ENCODE measurements at regions not wholly inside any gene's neighbourhood (a gene's known extent, or its start where the extent isn't known, plus 50 kb on each side); places are given as distances from the start of the nearest gene placed in this dataset.

DNA sequence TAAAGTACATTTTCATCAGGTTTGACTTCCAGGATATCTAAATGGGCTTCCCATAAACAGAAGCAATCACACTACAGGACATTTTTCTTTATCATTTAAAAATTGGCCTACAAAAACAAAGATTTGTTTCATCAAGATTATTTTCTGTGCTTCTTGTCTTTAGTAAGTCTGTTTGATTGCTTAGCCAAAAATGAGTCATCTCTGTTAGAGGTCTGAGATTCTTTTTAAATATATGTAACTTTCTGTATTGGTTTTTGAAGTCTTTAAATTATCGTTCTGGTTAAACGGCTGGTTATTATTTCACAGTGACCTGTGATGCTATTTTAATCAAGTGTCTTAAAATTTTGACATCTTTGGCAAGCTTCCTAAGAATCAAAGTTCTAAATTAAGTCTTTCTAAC, 62.7 kb downstream of the SLITRK1 start:
- no peak for TF ChIP-seq POLR2A (IDR thresholded peaks at IDR 0.05; ENCODE audit: low read depth, low read length)
- TF ChIP-seq, protein P1, sequence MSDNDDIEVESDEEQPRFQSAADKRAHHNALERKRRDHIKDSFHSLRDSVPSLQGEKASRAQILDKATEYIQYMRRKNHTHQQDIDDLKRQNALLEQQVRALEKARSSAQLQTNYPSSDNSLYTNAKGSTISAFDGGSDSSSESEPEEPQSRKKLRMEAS (IDR thresholded peaks at IDR 0.05; ENCODE audit: insufficient read depth, insufficient read length): no peak
- TF ChIP-seq, protein P2, sequence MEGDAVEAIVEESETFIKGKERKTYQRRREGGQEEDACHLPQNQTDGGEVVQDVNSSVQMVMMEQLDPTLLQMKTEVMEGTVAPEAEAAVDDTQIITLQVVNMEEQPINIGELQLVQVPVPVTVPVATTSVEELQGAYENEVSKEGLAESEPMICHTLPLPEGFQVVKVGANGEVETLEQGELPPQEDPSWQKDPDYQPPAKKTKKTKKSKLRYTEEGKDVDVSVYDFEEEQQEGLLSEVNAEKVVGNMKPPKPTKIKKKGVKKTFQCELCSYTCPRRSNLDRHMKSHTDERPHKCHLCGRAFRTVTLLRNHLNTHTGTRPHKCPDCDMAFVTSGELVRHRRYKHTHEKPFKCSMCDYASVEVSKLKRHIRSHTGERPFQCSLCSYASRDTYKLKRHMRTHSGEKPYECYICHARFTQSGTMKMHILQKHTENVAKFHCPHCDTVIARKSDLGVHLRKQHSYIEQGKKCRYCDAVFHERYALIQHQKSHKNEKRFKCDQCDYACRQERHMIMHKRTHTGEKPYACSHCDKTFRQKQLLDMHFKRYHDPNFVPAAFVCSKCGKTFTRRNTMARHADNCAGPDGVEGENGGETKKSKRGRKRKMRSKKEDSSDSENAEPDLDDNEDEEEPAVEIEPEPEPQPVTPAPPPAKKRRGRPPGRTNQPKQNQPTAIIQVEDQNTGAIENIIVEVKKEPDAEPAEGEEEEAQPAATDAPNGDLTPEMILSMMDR (IDR thresholded peaks at IDR 0.05; ENCODE audit: extremely low read depth in 1 of 2, insufficient read depth in 1 of 2, low read depth in 1 of 2, low read length in 2 of 2): no peak
- TF ChIP-seq POLR2AphosphoS5 (IDR thresholded peaks at IDR 0.05; ENCODE audit: insufficient read depth, low read depth, low read length): no peak
- no peak for TF ChIP-seq GATA2 (IDR thresholded peaks at IDR 0.05; ENCODE audit: insufficient read depth, insufficient read length, low read depth, low read length)
- no peak for TF ChIP-seq JUN (IDR thresholded peaks at IDR 0.05; ENCODE audit: borderline replicate concordance, insufficient read depth, insufficient read length, low read depth)
- TF ChIP-seq EZH2 (IDR thresholded peaks at IDR 0.05; ENCODE audit: borderline replicate concordance, low read depth, low read length, severe bottlenecking): no peak
- no peak for TF ChIP-seq MYC (IDR thresholded peaks at IDR 0.05; ENCODE audit: low read depth, low read length)
- TF ChIP-seq FOS (IDR thresholded peaks at IDR 0.05; ENCODE audit: borderline replicate concordance, insufficient read depth, low read length): no peak

Measured in endothelial cell of umbilical vein (primary cell).